HCT116 (cell line): ENCODE measurements at regions not wholly inside any gene's neighbourhood (a gene's known extent, or its start where the extent isn't known, plus 50 kb on each side); places are given as distances from the start of the nearest gene placed in this dataset.

Experiments
- ATAC-seq: fragments of 200-7000 bp; cut with Tn5 transposase; 2 replicates; pipeline ENCODE4 v1.9.1; 2020; ENCODE audit warnings: mild to moderate bottlenecking, moderate library complexity
- BruUV-seq: library from RNA; stranded (reverse); fragments of 400-500 nt; replicated peaks from 2 replicates; lab custom pipeline; 2021; lab: Mats Ljungman, UMichigan
- CTCF ChIA-PET: fragments of 300-600 bp; sonication (Branson Sonifier 250); formaldehyde crosslinking; loops from one replicate; lab custom pipeline; 2021; ENCODE audit warnings: antibody characterized with exemption; lab: Charles Lee
- POLR2A ChIA-PET: fragments of 300-600, 350-600 bp; sonication (Branson Sonifier 250); formaldehyde crosslinking; loops from one replicate; lab custom pipeline; 2021; ENCODE audit warnings: antibody characterized with exemption; lab: Charles Lee
- RAD21 ChIA-PET, 2 experiments: fragments of 300-600 bp; sonication (Branson Sonifier 250); formaldehyde crosslinking; loops; one replicate each; lab custom pipeline; 2023; ENCODE audit warnings: low total read pairs in 2 of 2; ENCODE audit not compliant: uncharacterized antibody in 2 of 2, unreplicated experiment in 2 of 2, low non-redundant PET in 1 of 2; lab: Charles Lee
- DNase-seq: peaks from one replicate; pipeline ENCODE4 v3.0.0-alpha.2; 2010; ENCODE audit warnings: low read depth, low spot score
- H2AFZ ChIP-seq: fragments of 200-600 bp; shearing (Covaris generic), sonication (generic); 2 replicates; pipeline ENCODE4 v1.6.1; 2017; ENCODE audit warnings: low read depth, mixed run types, mixed read lengths, antibody characterized with exemption, low read length; ENCODE audit not compliant: poor library complexity, severe bottlenecking
- H3K27ac ChIP-seq: 2 replicates; pipeline ENCODE4 v1.5.1; 2012; ENCODE audit warnings: low read depth, low read length
- H3K27me3 ChIP-seq: fragments of 200-600 bp; sonication (generic); 2 replicates; pipeline ENCODE4 v1.6.1; 2016; ENCODE audit warnings: mixed run types, low read length, mixed read lengths; ENCODE audit not compliant: insufficient read depth
- H3K36me3 ChIP-seq, 2 experiments: fragments of 200-500 bp in 1 of 2; fragments of 200-600 bp in 1 of 2; sonication (Bioruptor generic) in 1 of 2; sonication (generic) in 1 of 2; 2 replicates each; pipeline versions ENCODE4 v1.5.1 to v1.6.1; 2014 to 2016; ENCODE audit warnings: low read length in 2 of 2, inconsistent platforms in 1 of 2, mixed read lengths in 1 of 2, mixed run types in 1 of 2; ENCODE audit not compliant: insufficient read depth in 2 of 2, control insufficient read depth in 1 of 2
- H3K4me1 ChIP-seq, 2 experiments: fragments of 200-600 bp in 1 of 2; sonication (generic) in 1 of 2; 2 replicates each; pipeline versions ENCODE4 v1.5.1 to v1.6.1; 2012 to 2017; ENCODE audit warnings: low read length in 2 of 2, inconsistent platforms in 1 of 2, mild to moderate bottlenecking in 1 of 2, mixed read lengths in 1 of 2, mixed run types in 1 of 2, moderate library complexity in 1 of 2; ENCODE audit not compliant: insufficient read depth in 2 of 2, control insufficient read depth in 1 of 2
- H3K4me2 ChIP-seq: fragments of 200-600 bp; sonication (generic); 2 replicates; pipeline ENCODE4 v1.6.1; 2017; ENCODE audit warnings: mixed run types, low read length, mixed read lengths
- H3K4me3 ChIP-seq, 2 experiments: fragments of 200-600 bp in 1 of 2; sonication (generic) in 1 of 2; replicated peaks in 1 of 2; 2 replicates each; pipeline ENCODE4 v1.5.1; 2011 to 2016; ENCODE audit warnings: low read length in 2 of 2, control low read depth in 1 of 2, low read depth in 1 of 2, mild to moderate bottlenecking in 1 of 2, mixed read lengths in 1 of 2, mixed run types in 1 of 2
- H3K79me2 ChIP-seq: fragments of 200-600 bp; sonication (generic); 2 replicates; pipeline ENCODE4 v1.6.1; 2017; ENCODE audit warnings: mild to moderate bottlenecking, mixed run types, low read length, moderate library complexity, mixed read lengths; ENCODE audit not compliant: insufficient read depth
- H3K9ac ChIP-seq: fragments of 200-600 bp; sonication (generic); 2 replicates; pipeline ENCODE4 v1.6.1; 2016; ENCODE audit warnings: low read length, mixed read lengths
- H3K9me2 ChIP-seq: fragments of 200-600 bp; sonication (generic), shearing (Covaris generic); 2 replicates; pipeline ENCODE4 v1.6.1; 2017; ENCODE audit warnings: mixed run types, mild to moderate bottlenecking, moderate library complexity; ENCODE audit not compliant: insufficient read depth
- H3K9me3 ChIP-seq, 2 experiments: fragments of 200-500 bp in 1 of 2; fragments of 200-600 bp in 1 of 2; sonication (Bioruptor generic) in 1 of 2; sonication (generic) in 1 of 2; 2 replicates each; pipeline ENCODE4 v1.6.1; 2014 to 2017; ENCODE audit warnings: low read length in 2 of 2, mixed read lengths in 2 of 2, inconsistent platforms in 1 of 2, low read depth in 1 of 2, mild to moderate bottlenecking in 1 of 2, mixed run types in 1 of 2, moderate library complexity in 1 of 2; ENCODE audit not compliant: control insufficient read depth in 1 of 2, insufficient read depth in 1 of 2
- H4K20me1 ChIP-seq: fragments of 200-600 bp; sonication (generic), shearing (Covaris generic); 2 replicates; pipeline ENCODE4 v1.6.1; 2017; ENCODE audit warnings: mixed run types, mild to moderate bottlenecking, moderate library complexity; ENCODE audit not compliant: insufficient read depth
- CBX3 ChIP-seq: IDR thresholded peaks from 2 replicates; pipeline ENCODE4 v1.6.1; 2012; ENCODE audit warnings: low read depth
- CEBPB ChIP-seq: IDR thresholded peaks from 2 replicates; pipeline ENCODE4 v1.6.1; 2012; ENCODE audit warnings: low read depth
- ELF1 ChIP-seq: IDR thresholded peaks from 2 replicates; pipeline ENCODE4 v1.6.1; 2012; ENCODE audit warnings: low read depth, borderline replicate concordance
- EZH2 ChIP-seq: fragments of 200-600 bp; sonication (generic); IDR thresholded peaks from 2 replicates; pipeline ENCODE4 v1.6.1; 2017; ENCODE audit warnings: antibody characterized with exemption, mixed run types
- EZH2phosphoT487 ChIP-seq: fragments of 200-600 bp; IDR thresholded peaks from 2 replicates; pipeline ENCODE4 v1.6.1; 2018; ENCODE audit warnings: antibody characterized with exemption, borderline replicate concordance
- JUND ChIP-seq: IDR thresholded peaks from 2 replicates; pipeline ENCODE4 v1.6.1; 2012
- MAX ChIP-seq: IDR thresholded peaks from 2 replicates; pipeline ENCODE4 v1.6.1; 2012
- POLR2A ChIP-seq: IDR thresholded peaks from 2 replicates; pipeline ENCODE4 v1.7.0; 2011; ENCODE audit warnings: borderline replicate concordance; ENCODE audit not compliant: insufficient read depth, insufficient read length; ENCODE audit errors: extremely low read depth
- RAD21 ChIP-seq: IDR thresholded peaks from 2 replicates; pipeline ENCODE4 v1.6.1; 2012; ENCODE audit warnings: low read depth, mild to moderate bottlenecking
- REST ChIP-seq: IDR thresholded peaks from 2 replicates; pipeline ENCODE4 v1.6.1; 2012; ENCODE audit warnings: low read depth
- SIN3A ChIP-seq: IDR thresholded peaks from 2 replicates; pipeline ENCODE4 v1.6.1; 2012; ENCODE audit warnings: low read depth
- SRF ChIP-seq: IDR thresholded peaks from 2 replicates; pipeline ENCODE4 v1.6.1; 2012; ENCODE audit warnings: low read depth
- TCF7L2 ChIP-seq: IDR thresholded peaks from 2 replicates; pipeline ENCODE4 v1.7.0; 2011; ENCODE audit warnings: borderline replicate concordance, inconsistent platforms; ENCODE audit not compliant: insufficient read depth, insufficient read length; ENCODE audit errors: extremely low read depth
- YY1 ChIP-seq: IDR thresholded peaks from 2 replicates; pipeline ENCODE4 v1.6.1; 2011; ENCODE audit warnings: low read length, low read depth, moderate library complexity, mild to moderate bottlenecking; ENCODE audit not compliant: insufficient replicate concordance; ENCODE audit errors: extremely low read depth
- ZFX ChIP-seq: fragments of 450-650 bp; IDR thresholded peaks from 2 replicates; pipeline ENCODE4 v1.6.1; 2017
- ZNF274 ChIP-seq: fragments of 200-500 bp; sonication (Bioruptor generic); IDR thresholded peaks from 2 replicates; pipeline ENCODE4 v1.6.1; 2014; ENCODE audit warnings: mild to moderate bottlenecking, low read depth, low read length, inconsistent platforms
- intact Hi-C: fragments of 100-400 bp; cut with micrococcal nuclease; formaldehyde crosslinking; loops from 2 replicates; pipeline ENCODE4 v1.10.0; 2022

GRCh38 chr21:27371975-27372331 is 405.1 kb upstream of the ADAMTS5 start:
- CTCF ChIA-PET: no interaction called here
- H3K4me2 ChIP-seq: no peak overlapping the region
- TF ChIP-seq POLR2A (no peak), ZNF274 (no peak), ZFX (no peak), EZH2 (no peak), SRF (no peak), ELF1 (no peak), EZH2phosphoT487 (no peak), CEBPB (no peak), RAD21 (no peak), CBX3 (no peak), SIN3A (no peak), YY1 (no peak), MAX (no peak), JUND (no peak), TCF7L2 (no peak), REST (no peak)
- H3K27ac ChIP-seq: no peak overlapping the region
- POLR2A ChIA-PET: no interaction called here
- no peak for DNase-seq
- BruUV-seq: no TSS peak
- no peak overlapping the region for H3K4me3 ChIP-seq
- no peak overlapping the region for H2AFZ ChIP-seq
- H3K9ac ChIP-seq: no peak overlapping the region
- H3K9me3 ChIP-seq: peaks cover 18 to 45% of the 10 kb centered on the region in 2 experiments; a peak in 2 of 4 replicates
- no peak for ATAC-seq
- intact Hi-C loops: no loop called here
- no peaks in the 10 kb centered on the region for H4K20me1 ChIP-seq
- H3K27me3 ChIP-seq: no peaks in the 10 kb centered on the region
- H3K79me2 ChIP-seq: no peaks in the 10 kb centered on the region
- RAD21 ChIA-PET: no interaction called here
- H3K9me2 ChIP-seq: no peaks in the 10 kb centered on the region
- no peaks in the 10 kb centered on the region for H3K36me3 ChIP-seq
- no peaks in the 10 kb centered on the region for H3K4me1 ChIP-seq
